ENCODE measurements at regions not wholly inside any gene's neighbourhood (a gene's known extent, or its start where the extent isn't known, plus 50 kb on each side); places are given as distances from the start of the nearest gene placed in this dataset.

DNA sequence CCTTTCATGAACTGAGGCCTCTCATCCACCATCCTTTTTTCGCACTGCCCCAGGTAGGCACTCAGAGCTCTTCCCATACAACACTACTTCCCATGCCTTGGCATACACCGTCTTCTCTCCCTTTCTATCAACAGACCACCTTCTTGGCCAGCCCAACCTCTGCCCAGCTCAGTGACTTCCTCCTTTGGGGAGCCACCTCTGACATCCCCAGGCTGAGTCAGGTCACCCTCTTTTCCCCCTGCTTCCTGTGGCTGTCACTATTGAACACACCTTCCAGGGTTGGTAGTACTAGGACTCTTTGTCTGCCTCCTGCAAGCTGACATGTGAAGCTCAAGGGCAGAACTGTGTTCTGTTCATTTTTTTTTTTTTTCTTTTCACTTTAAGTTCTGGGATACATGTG lies 283.2 kb downstream of the SETD4 start:
- TF ChIP-seq, protein P1, sequence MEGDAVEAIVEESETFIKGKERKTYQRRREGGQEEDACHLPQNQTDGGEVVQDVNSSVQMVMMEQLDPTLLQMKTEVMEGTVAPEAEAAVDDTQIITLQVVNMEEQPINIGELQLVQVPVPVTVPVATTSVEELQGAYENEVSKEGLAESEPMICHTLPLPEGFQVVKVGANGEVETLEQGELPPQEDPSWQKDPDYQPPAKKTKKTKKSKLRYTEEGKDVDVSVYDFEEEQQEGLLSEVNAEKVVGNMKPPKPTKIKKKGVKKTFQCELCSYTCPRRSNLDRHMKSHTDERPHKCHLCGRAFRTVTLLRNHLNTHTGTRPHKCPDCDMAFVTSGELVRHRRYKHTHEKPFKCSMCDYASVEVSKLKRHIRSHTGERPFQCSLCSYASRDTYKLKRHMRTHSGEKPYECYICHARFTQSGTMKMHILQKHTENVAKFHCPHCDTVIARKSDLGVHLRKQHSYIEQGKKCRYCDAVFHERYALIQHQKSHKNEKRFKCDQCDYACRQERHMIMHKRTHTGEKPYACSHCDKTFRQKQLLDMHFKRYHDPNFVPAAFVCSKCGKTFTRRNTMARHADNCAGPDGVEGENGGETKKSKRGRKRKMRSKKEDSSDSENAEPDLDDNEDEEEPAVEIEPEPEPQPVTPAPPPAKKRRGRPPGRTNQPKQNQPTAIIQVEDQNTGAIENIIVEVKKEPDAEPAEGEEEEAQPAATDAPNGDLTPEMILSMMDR (IDR thresholded peaks at IDR 0.05): no peak
- DNase-seq (ENCODE audit: low spot score): no peak
- no peak for ATAC-seq (ENCODE audit: low FRiP score)

DNA sequence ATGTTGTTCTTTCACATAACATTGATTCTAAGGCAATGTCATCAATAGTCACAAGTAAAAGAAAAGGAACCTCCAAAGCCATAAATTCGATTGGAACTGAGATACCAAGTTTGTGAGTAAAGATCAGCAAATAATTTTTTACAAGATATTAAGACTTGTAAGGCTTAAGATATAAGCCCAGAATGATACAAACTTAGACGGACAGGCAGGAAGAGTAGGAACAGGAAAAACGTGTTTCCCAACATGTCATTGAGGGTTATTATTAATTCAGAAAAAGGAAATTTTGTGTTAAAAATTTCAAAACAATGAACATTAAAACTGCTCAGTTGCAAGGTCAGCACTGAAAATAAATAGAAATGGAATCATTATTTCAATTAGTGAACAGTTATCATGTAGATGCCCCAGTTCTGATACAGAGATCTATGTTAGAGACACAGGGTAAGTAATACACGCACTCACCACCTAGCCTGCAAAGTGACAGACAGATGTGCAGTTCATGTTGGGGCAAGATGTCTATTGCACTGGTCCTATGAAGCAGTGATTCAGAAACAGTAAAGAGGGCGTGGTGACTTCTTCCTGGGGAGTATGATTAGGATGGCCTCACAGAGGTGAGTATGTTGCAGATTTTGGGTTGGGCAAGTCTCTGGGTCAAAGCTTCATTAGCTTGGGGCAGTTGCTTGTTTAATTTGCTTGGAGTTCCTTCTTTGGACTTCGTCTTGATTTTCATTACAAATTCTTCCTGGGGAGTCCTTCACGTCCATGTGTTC lies 284.4 kb downstream of the SETD4 start:
- DNase-seq (ENCODE audit: low spot score) (no peak), ATAC-seq (ENCODE audit: low FRiP score) (no peak)
- TF ChIP-seq, protein P1 (IDR thresholded peaks at IDR 0.05): no peak

DNA sequence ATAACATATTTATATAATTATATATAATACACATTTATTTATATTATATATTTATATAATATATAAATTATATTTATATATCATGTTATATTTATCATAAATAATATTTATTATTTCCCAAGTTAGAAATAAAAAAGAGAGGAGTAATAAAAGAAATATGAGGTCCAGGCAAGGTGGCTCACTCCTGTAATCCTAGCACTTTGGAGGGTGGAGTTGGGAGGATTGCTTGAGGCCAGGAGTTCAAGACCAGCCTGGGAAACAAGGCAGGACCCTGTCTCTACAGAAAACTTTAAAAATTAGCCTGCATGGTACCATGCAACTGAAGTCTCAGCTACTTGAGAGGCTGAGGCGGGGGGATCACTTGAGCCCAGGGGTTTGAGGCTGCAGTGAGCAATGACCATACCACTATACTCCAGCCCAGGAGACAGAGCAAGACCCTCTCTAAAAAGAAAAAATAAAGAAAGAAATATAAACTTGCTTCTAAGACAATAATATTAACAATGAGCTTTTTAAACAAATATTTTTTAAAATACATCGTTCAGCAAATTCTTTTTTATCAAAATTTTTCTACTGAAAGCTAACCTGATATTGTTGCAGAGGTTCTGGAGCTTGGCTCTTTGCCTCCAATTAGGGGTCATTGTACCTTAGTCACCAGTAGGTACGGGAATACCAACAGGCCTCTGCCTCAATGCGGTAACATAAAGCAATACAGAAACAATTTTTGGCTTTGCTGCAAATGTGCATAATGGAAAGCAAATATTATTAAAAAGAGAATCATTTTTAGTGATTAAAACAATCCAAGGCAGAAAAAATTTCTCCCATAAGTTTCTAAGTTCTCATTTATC lies 290.0 kb downstream of the SETD4 start:
- DNase-seq (ENCODE audit: low spot score) (no peak), ATAC-seq (ENCODE audit: low FRiP score) (no peak)
- TF ChIP-seq, protein P1 (IDR thresholded peaks at IDR 0.05): no peak

DNA sequence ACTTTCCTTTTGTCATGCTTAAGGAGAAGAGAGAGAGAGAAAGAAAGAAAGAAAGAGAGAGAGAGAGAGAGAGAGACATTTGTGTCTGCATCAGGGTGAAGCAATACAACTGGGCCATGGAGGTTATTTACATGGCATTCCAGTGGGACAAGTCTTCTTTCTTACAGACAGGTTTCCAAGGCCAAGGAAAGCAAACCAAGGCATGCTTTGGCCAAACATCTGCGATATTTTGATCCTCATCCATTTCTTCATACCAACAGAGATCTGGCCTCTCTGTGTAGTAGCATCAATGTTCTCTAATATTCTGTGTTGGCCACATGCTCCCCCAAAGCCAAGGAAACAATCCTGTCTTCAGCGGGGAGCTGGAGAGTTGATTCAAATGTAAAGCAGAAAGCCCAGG lies 292.1 kb downstream of the SETD4 start:
- TF ChIP-seq, protein P1 (IDR thresholded peaks at IDR 0.05): no peak
- DNase-seq (ENCODE audit: low spot score) (no peak), ATAC-seq (ENCODE audit: low FRiP score) (no peak)

DNA sequence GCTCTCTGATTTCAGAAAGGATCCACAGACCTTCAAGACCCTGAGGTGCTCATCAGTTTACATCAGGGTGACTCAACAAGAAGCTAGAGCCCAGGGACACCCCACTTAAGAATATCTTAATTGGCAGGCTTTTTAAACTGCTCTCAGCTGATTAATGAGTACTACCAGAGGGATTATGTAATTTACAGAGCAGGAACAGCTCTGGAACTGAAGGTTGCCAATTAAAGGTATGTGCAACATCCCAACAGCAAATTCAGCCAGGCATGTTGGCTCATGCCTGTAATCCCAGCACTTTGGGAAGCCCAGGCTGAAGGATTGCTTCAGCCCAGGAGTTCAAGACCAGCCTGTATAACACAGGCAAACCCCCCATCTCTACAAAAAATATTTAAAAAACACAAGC lies 295.7 kb downstream of the SETD4 start:
- DNase-seq (ENCODE audit: low spot score): no peak
- ATAC-seq (ENCODE audit: low FRiP score): no peak
- TF ChIP-seq, protein P1 (IDR thresholded peaks at IDR 0.05): no peak

DNA sequence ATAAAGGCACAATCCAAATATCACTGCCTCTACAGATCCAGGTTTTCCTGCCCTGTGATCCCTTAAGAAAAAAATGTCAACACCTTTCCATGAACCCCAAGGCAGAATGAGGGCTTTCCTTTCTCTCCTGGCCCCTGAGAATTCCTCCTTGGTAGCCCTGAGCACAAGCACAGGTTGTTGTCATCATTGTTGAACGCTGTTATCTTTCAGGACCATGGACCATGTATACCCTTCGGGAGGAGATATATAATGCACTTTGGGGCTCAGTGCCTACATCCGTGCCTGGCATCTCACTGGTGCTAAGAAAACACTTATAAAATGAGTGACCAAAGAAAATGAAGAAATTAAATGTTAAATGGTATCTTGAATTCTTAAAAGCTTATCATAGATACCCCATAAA lies 296.2 kb downstream of the SETD4 start:
- ATAC-seq (ENCODE audit: low FRiP score): no peak
- DNase-seq (ENCODE audit: low spot score): no peak
- TF ChIP-seq, protein P1 (IDR thresholded peaks at IDR 0.05): no peak
